Activated CD8-positive, alpha-beta memory T cell treated with anti-CD3 and anti-CD28 coated beads for 4 hours (primary cell): ENCODE measurements at regions not wholly inside any gene's neighbourhood (a gene's known extent, or its start where the extent isn't known, plus 50 kb on each side); places are given as distances from the start of the nearest gene placed in this dataset.
"Not testable (repeated sequence)": the region's sequence is repeated elsewhere in the genome, so short reads cannot be mapped to it uniquely, and the experiment has no call there.

ENCODE experiments used
- DNase-seq, 2 donors: peaks; one replicate each; pipeline ENCODE4 v3.0.0-alpha.2; 2020; ENCODE audit warnings: low read depth in 2 of 2

DNA sequence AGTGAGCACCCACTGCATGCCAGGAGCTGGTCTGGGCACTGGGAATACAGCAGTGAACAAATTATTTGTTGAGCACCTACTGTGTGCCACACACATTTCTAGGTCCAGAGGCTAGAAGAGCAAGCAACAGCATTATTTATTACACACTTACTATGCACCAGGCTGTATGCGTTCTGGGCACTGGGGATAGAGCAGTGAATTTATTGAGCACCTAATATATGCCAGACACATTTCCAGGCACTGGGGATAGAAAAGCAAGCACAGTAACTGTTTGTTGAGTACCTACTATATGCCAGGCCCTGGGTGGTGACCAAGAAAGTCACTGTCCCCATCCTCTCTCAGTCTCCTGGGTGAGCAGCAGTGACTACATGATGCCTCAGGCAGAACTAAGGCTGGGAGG, 107.5 kb upstream of the NCOR2 start:
- no peak for DNase-seq

DNA sequence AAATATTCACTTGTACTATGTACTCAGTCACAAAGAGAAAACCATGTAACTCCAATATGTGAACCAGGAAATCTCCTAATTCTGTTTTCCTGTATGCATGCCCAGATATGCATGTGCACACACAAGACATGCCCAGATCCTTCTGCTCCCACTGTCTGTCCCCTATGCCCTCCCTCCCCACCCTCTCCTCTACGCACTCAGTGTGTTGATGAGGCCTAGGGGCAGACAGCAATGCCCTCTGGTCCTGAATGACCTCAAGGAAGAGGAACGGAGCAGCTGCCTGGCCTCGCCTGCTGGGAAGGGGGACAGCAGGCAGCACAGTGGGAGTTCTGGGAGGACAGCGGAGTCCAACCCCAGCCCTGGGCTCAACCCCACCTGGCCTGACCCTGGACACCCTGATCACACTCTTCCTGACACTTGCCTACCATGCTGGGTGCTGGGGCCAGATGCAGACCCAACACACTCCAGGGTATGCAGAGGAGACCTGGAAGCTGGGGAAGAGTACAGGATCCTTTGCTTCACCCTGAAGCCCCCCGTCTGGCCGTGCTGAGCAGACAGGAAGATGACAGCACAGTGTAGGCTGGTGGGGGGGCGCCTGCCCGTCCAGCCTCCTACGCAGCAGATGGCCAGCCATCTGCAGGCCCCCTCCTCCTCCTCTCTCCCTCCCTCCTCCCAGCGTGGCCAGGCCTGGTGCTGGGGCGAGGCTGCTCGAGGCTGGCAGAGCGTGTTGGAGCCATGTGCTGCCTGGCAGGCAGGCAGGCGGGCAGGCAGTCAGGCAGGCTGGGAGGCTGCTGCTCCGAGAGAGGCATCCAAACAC, 106.6 kb upstream of the NCOR2 start:
- no peak for DNase-seq

DNA sequence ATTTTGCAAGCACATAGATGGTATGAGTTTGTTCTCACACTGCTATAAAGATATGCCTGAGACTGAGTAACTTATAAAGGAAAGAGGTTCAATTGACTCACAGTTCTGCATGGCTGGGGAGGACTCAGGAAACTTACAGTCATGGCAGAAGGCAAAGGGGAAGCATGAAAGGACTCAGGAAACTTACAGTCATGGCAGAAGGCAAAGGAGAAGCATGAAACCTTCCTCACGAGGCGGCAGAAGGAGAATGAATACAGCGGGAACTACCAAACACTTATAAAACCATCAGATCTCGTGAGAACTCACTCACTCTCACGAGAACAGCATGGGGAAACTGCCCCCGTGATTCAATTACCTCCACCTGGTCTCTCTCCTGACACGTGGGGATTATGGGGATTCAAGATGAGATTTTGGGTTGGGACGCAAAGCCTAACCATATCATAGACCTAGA, 101.9 kb upstream of the NCOR2 start:
- not testable (repeated sequence) for DNase-seq

DNA sequence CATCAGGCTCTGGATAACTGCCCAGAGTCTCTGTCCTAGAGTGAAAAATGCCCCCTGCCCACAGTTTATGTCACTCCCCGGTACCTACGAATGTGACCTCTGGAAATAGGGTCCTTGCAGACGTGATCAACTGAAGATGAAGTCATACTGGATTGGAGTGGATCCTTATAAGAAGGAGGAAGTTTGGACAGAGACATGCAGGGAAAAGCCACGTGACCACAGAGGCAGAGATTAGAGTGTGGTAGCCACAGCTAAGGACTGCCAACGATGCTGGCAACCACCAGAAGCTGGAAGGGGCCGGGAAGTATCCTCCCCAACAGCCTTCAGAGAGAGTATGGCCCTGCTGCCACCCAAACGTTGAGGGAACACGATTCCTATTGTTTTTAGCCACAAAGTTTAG, 101.2 kb upstream of the NCOR2 start:
- DNase-seq: no peak

DNA sequence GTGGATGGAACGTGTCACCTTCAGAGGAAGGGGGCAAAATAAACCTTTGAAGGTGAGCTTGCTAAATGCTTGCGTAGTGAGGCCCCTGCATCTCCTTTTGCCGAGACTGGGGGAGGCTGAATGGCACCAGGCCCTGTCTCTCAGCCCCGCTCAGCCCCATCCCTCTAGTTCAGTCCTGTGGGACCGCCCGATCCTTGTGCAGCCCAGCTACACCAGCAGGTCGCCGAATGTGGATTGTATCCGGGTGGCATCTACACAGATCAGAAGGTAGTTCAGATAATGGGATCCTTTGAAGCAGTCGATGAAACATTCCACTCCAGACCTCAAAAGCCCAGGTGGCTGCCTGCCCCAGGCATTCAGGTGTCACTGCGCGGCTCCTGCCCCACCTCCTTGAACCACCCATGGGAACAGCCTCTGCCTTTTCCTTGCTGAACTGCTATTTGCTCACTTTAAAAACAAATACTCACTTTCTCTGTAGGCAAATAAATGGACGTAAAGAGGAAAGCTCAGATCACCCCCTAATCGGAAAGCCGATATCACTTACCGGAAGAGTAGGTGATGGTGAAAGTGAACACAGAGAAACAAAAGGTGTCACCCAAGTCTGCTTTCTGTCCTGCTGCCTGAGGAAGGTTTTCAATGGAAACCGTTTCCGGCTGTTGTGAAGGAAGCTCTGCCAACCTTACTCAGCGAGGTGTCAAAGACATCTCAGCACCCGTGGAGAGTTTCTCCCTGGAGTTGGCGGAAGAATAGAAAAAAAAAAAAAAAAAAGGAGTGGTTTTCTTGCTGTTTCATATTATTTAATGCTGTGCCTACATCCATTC, 100.3 kb upstream of the NCOR2 start:
- no peak for DNase-seq

DNA sequence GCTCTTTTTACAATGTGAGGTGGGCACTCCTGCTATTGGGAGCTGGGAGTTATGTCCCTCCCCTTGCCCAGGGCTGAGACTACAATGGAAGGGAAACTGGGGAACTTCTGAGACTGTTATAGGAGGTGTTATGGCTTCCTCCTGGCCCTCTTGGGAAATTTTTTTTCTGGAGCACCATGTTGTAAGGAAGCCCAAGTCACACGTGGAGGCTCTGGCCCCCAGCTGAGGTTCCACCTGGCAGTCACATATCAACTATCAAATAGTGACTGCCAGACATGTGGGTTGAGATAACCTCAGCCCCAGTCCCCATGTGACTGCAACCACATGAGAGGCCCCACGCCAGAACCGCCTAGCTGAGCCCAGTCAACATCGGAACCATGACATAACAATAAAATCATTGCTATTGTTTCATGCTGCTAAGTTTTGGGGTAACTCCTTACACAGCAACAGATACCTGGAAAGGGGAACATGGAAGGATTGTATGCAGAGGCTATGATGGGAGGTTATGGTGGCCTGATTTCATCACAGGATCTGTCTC, 99.4 kb upstream of the NCOR2 start:
- no peak for DNase-seq

DNA sequence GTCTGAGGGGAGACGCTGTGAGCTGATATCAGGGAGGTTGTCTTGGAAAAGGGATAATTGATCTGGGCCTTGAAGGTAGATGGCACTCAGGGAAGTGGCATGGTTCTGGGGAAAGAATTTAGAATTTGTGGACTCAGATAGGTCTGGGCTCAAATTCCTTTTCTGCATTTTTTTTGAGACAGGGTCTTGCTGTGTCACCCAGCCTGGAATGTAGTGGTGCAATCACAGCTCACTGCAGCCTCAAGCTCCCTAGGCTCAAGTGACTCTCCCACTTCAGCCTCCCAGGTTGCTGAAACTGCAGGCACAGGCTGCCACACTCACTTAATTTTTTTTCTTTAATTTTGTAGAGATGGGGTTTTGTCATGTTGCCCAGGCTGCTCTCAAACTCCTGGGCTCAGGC, 98.1 kb upstream of the NCOR2 start:
- no peak for DNase-seq

DNA sequence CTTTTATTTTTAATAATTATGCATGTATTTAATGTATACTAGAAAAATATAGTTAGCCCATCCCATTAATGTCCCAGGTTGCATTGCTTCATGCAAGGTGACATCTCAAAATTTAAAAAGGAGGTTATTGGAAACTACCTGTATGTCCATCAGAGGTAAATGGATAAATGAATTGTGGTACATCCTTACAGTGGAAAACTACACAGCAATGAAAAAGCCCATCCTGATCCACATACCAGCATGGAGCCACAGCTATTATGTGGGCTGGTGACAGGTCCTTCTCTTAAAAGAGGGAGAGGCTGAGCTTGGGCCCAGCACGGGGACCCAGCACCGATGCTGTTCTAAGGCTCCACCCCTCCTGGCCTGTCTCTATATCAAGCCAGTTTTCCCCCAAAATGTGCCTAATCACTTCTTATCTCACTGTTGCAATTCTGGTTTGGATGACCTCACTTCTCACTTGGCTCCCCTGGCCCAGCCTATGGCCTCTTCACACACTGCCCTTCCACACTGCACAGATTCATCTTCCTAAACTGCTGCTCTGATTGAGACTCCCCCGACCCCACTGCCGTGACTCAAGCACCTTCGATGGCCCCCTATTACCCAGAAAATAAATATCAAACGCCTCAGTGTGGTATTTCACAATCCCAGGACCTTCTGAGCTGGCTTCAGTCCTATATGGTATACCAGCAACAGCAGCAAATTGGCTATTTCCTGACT, 97.1 kb upstream of the NCOR2 start:
- no peak for DNase-seq

DNA sequence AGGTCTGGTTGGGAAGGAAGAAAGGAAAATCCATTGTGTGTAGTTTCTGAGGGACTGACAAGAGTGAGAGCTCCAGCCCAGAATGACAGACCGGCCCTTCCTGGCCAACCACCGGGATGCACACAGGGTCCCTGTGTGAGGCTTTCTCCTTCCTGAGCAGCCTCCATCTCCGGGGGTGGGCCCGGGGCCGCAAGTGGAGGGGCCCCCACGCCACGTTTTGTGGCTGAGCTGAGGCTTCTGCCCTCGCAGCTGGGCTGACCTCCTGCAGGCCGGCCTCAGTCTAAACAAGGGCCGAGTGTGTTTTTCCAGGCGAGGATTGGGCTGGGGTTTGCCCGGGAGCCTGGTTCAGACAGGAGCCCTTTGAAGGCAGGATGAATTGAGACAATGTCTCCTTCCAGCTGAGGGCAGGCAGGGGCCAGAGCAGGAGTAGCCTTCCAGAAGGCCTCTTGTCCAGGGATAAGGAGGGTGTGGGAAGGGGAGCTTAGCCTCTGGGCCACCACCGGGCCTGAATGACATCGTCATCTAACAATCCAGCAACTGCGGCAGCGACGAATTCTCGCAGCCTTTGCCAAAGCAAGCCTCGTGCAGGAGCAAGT, 96.5 kb upstream of the NCOR2 start:
- no peak for DNase-seq

DNA sequence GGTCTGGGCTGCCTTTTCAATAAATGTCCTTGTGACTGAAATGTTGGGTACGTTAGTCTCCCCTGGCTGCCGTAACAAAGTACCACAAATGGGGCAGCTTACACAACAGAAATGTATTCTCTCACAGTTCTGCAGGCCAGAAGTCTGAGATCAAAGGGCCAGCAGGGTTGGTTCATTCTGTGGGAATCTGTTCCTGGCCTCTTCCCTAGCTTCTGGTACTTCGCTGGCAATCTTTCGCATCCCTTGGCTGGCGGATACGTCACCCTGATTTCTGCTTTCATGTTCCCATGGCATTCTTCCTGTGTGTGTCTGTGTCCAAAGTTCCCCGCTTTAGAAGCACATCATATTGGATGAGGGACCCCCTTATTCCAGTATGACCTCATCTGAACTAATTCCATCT, 95.8 kb upstream of the NCOR2 start:
- DNase-seq: no peak

DNA sequence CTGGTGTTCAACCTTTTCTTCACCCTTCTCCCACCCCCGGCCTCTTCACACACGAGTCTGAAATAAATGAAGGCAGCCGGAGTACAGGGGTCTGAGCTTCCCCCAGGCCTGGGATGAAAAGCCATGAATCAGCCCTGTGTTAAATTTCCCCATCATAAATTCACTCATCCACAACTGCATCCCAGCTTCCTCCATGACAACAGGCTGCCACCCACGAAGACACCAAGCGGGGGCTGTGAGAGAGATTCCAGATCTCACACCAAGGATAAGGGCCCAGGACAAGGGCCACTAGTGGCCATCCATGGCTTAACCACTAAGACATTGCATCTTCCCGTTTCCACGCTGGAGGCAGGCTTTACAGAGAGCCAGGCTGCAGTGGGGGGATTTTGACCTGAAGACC, 93.9 kb upstream of the NCOR2 start:
- DNase-seq: no peak

DNA sequence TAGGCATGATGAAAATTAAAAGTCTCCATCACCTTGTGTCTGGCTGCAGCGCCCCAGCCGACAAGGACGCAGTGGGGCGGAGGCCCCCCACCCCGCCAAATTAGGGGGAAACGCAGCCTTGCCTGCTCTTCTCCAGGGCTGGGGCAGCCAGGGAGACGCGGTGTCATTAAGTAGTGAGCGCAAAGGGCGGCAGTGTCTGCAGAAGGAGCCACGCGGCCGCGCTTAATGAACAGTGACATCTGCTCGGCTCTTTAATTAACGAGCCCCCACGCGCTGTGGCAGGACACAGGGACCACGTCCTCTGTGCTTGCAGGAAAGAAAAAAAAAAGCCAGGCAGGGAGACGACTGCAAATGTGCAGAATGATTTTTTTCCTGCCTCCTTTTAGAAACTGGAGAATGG, 93.4 kb upstream of the NCOR2 start:
- DNase-seq: no peak

DNA sequence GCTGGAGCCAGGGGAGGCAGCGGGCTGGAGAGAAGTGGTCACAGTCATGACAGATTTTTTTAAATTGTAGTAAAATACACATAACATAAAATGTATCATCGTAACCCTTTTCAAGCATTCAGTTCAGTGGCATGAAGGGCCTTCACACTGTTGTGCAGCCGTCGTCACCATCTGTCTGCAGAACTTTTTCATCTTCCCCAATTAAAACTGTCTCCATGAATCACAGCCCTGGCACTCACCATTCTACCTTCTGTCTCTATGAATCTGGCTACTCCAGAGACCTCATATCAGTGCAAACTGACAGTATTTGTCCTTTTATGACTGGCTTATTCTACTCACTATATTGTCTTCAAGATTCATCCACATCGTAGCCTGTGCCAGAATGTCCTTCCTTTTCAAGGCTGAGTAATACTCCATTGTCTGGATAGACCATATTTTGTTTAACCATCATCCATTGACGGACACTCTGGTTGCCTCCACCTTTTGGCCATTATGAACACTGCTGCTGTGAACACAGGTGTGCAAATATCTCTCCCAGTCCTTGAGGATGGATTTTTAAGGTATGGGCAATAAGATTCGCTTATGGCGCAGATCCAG, 91.5 kb upstream of the NCOR2 start:
- no peak for DNase-seq

DNA sequence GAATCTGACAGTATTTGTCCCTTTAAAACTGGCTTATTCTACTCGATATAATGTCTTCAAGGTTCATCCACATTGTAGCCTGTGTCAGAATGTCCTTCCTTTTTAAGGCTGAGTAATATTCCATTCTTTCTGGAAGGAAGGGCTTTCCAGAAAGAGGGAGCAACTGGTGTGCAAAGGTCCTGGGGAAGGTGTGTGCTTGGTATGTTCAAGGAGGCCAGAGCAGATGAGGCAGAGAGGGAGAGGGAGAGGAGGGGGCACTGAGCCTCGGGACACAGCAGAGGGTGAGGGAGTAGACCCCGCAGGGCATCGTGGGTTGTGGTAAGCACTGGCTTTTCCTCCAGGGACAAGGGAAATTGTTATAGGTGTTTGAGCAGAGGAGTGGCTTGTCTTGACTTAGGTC, 90.9 kb upstream of the NCOR2 start:
- DNase-seq: no peak

DNA sequence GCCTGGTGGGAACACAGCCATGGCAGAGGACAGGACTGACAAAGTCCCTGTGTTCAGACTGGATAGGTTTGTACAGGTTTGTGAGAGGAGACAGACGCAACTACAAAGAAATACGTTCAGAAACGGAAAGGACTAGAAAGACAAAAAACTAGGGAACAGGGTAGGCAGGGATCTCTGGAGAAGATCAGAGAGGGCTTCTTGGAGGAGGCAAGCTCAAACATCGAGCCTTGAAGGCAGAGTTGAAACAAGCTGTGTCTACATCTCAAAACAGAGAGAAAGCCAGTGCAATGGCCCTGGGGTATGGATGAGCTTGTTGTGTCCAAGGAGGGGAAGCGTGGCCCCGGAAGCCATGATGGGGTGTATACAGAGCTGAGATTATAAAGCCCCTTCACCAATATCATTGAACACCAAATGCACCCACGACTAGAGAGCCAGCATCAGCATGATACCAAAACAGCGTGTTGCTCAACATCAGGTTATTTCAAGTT, 89.6 kb upstream of the NCOR2 start:
- no peak for DNase-seq

DNA sequence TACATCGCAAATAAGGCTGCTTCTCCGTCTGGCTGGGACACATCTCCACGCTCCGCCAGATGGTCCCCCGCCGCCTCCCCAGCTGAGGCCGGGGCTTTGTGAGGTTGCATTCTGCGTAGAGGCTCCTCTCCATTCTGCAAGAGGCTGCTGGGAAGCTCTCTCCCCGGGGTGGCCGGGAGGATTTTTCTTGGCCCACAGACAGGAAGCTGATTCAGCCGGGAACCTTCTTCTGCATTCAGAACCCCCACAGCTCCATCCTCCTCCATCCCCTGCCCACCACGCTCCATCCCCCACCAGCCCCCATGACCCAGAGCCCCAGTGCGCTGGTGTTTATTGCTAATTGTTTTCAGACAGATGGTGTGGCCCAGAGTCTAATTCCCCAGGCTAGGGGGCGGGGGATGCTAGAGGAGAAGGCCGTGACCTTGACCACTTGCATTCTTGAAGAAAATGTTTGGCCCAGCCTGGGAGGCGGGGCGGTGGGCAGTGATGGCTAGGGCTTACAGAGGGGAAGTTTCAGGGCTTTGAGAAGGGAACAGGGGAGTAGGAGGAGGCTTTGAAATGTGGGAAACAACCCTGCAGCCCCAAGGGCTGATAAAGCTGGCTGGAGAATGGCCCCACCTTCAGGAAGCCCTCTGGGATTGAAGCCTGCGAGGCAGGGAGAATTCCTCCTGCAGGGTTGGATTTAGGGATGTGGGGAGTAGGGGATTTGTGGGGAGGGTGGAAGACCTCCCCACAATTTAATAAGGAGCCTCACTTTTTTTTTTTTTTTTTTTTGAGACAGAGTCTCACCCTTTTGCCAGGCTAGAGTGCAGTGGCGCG, 88.5 kb upstream of the NCOR2 start:
- DNase-seq: no peak

DNA sequence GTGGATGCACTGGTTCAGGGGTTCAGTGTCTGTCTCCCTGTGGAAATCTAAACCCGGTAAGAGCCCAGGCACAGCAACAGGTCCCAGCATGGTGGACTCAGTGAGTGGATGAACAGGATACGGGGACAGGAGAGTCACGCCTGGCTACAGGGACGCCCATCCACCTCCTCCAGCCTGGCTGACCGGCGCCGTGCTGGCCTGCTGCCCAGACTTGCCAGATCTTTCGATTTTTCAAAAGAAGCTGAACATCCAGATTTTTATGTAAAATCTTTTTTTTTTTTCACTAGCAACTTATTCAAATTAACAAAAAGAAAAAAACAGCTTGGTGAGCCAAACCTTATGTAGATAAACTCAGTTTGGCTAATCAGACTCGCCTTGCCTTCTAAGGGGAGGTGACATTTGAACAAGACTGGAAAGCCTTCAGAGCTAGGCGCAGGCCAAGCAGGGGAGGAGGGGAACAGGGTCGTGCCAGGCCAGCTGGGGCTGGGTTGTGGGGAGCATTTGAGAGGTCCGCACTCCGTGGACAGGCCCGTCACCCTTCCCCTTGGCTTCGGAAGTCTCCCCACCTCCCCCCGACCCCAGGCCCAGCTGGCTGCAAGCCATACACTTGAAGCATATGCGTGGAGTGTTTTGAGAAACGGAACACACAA, 87.8 kb upstream of the NCOR2 start:
- DNase-seq: no peak

DNA sequence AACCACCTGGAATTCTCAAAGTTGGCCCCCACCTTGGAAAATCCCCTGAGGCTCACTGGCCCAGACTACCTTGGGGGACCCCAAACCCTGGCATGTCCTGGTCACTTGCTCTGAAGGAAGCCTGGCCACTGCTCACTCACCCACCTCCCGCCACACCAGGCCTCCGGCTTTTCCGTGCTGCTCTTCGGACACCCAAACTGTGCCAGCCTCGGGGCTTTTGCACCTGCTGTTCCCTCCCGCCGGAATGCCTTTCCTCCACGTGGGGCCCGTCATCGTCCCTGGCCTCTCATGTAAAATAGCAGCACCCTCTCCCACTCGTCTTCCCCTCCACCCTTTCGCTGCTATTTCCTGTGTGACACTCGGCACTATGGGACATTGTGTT, 87.2 kb upstream of the NCOR2 start:
- no peak for DNase-seq

DNA sequence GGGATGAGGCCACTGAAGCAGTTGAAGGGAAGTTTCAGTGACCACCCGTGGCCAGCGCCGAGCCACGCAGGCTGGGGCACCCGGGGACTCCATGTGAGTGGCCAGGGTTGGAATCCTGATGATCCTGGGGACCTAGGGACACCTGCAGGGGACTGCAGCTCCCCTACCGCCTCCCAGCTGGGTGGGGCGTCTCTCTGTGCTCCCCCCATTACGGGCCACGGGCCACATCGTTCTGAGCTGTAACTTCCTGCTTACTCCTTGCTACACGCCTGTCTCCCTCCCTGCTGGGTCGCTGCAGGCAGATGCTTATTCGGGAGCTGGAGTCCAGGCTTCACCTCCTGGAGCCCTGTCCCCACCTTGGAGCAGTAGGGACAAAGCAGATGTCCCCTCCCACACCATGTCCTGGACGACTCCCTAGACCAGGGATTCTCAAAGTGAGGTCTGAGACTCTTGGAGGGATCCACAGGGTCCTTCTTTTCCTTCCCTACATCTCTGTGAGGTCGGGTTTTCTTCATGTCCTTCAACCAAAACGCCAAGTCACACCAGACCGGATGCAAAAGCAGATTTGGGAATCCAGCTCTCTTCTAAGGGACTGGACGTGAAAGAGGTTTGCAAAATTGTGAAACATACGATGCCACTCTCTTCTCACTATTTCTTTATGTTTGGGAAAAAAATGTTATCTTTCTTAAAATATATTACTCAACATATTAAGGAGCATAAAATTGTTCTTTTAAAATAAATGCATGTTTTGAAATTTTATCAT, 85.9 kb upstream of the NCOR2 start:
- DNase-seq: no peak
